MCF 10A (cell line): ENCODE measurements at regions not wholly inside any gene's neighbourhood (a gene's known extent, or its start where the extent isn't known, plus 50 kb on each side); places are given as distances from the start of the nearest gene placed in this dataset.

ENCODE experiments used
- BruUV-seq: library from RNA; stranded (reverse); fragments of 400-500 nt; replicated peaks from 2 replicates; lab custom pipeline; 2021; lab: Mats Ljungman, UMichigan
- CTCF ChIA-PET: fragments of 300-600 bp; sonication (Branson Sonifier 250); formaldehyde crosslinking; extraction: SDS; loops from one replicate; lab custom pipeline; 2021; ENCODE audit warnings: antibody characterized with exemption, inconsistent platforms; lab: Yijun Ruan, JAX
- POLR2A ChIA-PET: fragments of 300-600, 350-650 bp; sonication (Branson Sonifier 250); formaldehyde crosslinking; extraction: SDS; loops from one replicate; lab custom pipeline; 2020; ENCODE audit warnings: antibody characterized with exemption, inconsistent platforms; lab: Yijun Ruan, JAX
- DNase-seq: peaks from one replicate; pipeline ENCODE4 v3.0.0-alpha.2; 2018; ENCODE audit not compliant: unreplicated experiment
- H3K27ac Mint-ChIP-seq: one replicate; pipeline ENCODE4 v1.8.0; 2022; ENCODE audit warnings: mild to moderate bottlenecking, low read depth, mixed read lengths; ENCODE audit not compliant: unreplicated experiment
- H3K27me3 Mint-ChIP-seq: one replicate; pipeline ENCODE4 v1.8.0; 2022; ENCODE audit warnings: mixed read lengths; ENCODE audit not compliant: insufficient read depth, unreplicated experiment
- H3K36me3 Mint-ChIP-seq: one replicate; pipeline ENCODE4 v1.8.0; 2022; ENCODE audit warnings: mild to moderate bottlenecking, moderate library complexity, mixed read lengths; ENCODE audit not compliant: insufficient read depth, unreplicated experiment
- H3K4me1 Mint-ChIP-seq: one replicate; pipeline ENCODE4 v1.8.0; 2022; ENCODE audit warnings: mixed read lengths; ENCODE audit not compliant: insufficient read depth, unreplicated experiment
- H3K4me3 Mint-ChIP-seq: one replicate; pipeline ENCODE4 v1.8.0; 2022; ENCODE audit warnings: mild to moderate bottlenecking, moderate library complexity, mixed read lengths; ENCODE audit not compliant: unreplicated experiment
- H3K9me3 Mint-ChIP-seq: one replicate; pipeline ENCODE4 v1.8.0; 2022; ENCODE audit warnings: mixed read lengths; ENCODE audit not compliant: unreplicated experiment
- intact Hi-C: fragments of 100-400 bp; cut with micrococcal nuclease; formaldehyde crosslinking; loops from 2 replicates; pipeline ENCODE4 v1.14.1; 2022
- TF ChIP-seq, protein P1 (sequence below): fragments of 200-600 bp; IDR thresholded peaks from one replicate; pipeline ENCODE4 v1.8.0; 2022; ENCODE audit warnings: antibody characterized with exemption, mild to moderate bottlenecking; ENCODE audit not compliant: unreplicated experiment

DNA sequence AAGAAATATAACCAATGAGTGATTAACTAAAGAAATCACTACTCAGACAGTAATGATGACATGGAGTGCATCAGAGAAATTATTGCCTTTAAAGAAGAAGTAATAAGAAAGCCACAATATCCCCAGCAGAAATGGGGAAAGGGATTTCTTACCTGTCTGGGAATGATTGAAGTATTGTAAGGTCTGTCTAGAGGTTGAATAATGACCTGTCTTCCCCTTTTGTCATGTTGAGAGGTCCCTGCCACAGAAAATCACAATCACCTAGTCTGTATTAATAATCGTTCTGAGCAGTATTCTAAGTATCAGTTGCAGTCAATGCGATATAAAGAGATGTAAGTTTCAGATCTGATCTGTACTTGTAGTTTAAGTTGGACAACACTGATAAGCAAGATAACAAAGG lies 349.1 kb upstream of the TPK1 start:
- ChIA-PET POLR2A (no interaction called here), CTCF (no interaction called here)
- TF ChIP-seq, protein P1, sequence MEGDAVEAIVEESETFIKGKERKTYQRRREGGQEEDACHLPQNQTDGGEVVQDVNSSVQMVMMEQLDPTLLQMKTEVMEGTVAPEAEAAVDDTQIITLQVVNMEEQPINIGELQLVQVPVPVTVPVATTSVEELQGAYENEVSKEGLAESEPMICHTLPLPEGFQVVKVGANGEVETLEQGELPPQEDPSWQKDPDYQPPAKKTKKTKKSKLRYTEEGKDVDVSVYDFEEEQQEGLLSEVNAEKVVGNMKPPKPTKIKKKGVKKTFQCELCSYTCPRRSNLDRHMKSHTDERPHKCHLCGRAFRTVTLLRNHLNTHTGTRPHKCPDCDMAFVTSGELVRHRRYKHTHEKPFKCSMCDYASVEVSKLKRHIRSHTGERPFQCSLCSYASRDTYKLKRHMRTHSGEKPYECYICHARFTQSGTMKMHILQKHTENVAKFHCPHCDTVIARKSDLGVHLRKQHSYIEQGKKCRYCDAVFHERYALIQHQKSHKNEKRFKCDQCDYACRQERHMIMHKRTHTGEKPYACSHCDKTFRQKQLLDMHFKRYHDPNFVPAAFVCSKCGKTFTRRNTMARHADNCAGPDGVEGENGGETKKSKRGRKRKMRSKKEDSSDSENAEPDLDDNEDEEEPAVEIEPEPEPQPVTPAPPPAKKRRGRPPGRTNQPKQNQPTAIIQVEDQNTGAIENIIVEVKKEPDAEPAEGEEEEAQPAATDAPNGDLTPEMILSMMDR = no peak
- no peak overlapping the region for H3K4me3 Mint-ChIP-seq
- H3K4me1 Mint-ChIP-seq = peaks cover 17% of the 10 kb centered on the region
- H3K27me3 Mint-ChIP-seq = no peaks in the 10 kb centered on the region
- H3K36me3 Mint-ChIP-seq = no peaks in the 10 kb centered on the region
- DNase-seq = no peak
- H3K9me3 Mint-ChIP-seq = peaks cover 4% of the 10 kb centered on the region
- intact Hi-C loops = no loop called here
- no peak overlapping the region for H3K27ac Mint-ChIP-seq
- BruUV-seq = no TSS peak

DNA sequence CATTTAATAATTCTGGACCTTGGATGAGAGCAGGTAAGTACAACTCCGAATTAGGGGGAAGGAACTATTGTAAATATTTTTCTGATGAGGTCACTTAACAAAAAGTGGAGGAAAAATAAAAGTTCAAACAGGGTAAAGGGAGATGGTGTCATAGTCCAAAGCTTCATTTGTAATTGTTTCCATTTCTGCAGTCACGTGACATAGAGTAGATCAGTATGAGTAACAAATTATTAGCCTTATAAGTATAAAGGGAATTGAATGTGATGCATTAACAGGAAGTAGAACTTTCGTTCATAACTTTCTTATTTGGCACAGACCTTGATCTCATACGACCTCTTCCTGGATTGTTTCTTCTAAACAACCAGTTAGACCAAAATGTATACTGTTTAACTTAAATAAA lies 347.2 kb upstream of the TPK1 start:
- peaks cover 17% of the 10 kb centered on the region for H3K4me1 Mint-ChIP-seq
- TF ChIP-seq, protein P1 = no peak
- peaks cover 8% of the 10 kb centered on the region for H3K9me3 Mint-ChIP-seq
- no TSS peak for BruUV-seq
- no peaks in the 10 kb centered on the region for H3K27me3 Mint-ChIP-seq
- DNase-seq = no peak
- intact Hi-C loops = no loop called here
- no peaks in the 10 kb centered on the region for H3K36me3 Mint-ChIP-seq
- ChIA-PET CTCF (no interaction called here), POLR2A (no interaction called here)
- H3K27ac Mint-ChIP-seq = peak overlapping the region; percentile 17
- H3K4me3 Mint-ChIP-seq = peak overlapping the region; percentile 8

DNA sequence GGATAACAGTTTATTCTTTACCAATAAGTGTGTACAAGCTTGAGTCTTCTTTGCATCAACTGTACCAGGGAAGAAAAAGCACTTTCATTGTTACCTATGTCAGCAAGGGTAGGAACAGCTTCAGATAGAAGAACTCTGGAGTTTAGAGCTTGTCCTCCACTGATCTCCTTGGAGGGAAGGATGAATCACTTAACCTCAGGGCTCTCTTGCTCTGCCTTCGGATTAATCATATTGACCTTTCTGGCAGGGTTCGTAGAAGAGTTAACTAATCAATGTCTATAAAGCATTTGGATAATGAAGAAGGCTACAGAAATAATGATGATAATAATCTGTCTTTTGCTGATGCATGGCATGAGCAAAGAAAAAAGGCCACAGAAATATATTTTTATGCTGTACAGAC lies 339.5 kb upstream of the TPK1 start:
- BruUV-seq = no TSS peak
- CTCF ChIA-PET = interaction anchor here (0.7 to 1.5 kb wide), 4 partner anchors 10 to 915 kb away, joined by 3 to 6 read pairs (median 4); no protein-coding TSS in a partner anchor

DNA sequence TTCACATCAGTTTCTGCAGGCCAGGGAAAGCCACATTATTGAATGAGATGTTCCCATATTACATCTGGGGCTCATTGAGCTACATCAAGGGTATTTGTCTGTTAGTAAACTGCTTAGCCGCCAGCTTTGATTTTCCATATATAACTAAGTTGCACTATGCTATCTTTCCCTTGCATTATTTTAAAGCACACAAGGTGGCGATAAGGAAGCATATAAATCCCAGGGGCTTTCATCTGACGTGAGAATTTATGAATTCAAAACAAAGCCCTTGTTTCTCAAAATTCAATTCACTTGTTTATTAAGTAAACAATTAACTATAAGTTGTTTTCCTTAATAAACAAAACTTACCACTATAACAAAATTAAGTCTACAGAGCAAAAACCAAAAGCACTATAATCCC lies 334.1 kb upstream of the TPK1 start:
- peak; percentile 49 for DNase-seq
- no peaks in the 10 kb centered on the region for H3K9me3 Mint-ChIP-seq
- BruUV-seq = no TSS peak
- TF ChIP-seq, protein P1 = peak; percentile 43
- intact Hi-C loops = loop anchor here (1.0 to 5.0 kb wide), 4 partner anchors 133 to 920 kb away; no protein-coding TSS in a partner anchor
- ChIA-PET POLR2A (interaction anchor here (0.7 to 1.0 kb wide), 2 partner anchors 20 to 920 kb away, joined by 3 read pairs; no protein-coding TSS in a partner anchor), CTCF (interaction anchor here (0.6 to 6.5 kb wide), 14 partner anchors 10 to 1178 kb away, joined by 3 to 43 read pairs (median 3); no protein-coding TSS in a partner anchor)
- H3K4me3 Mint-ChIP-seq = no peak overlapping the region
- no peaks in the 10 kb centered on the region for H3K36me3 Mint-ChIP-seq
- peak overlapping the region; percentile 20 for H3K27ac Mint-ChIP-seq
- H3K27me3 Mint-ChIP-seq = no peaks in the 10 kb centered on the region
- H3K4me1 Mint-ChIP-seq = peaks cover 17% of the 10 kb centered on the region

More for the DNA sequence above, 339.5 kb upstream of the TPK1 start:
- Mint-ChIP-seq H3K27ac (no peak overlapping the region), H3K27me3 (no peaks in the 10 kb centered on the region), H3K36me3 (no peaks in the 10 kb centered on the region), H3K9me3 (peaks cover 14% of the 10 kb centered on the region), H3K4me3 (no peak overlapping the region), H3K4me1 (peaks cover 20% of the 10 kb centered on the region)
- intact Hi-C loops = no loop called here
- POLR2A ChIA-PET = interaction anchor here (0.6 to 3.0 kb wide), 3 partner anchors 37 to 944 kb away, joined by 3 to 10 read pairs (median 3); no protein-coding TSS in a partner anchor
- TF ChIP-seq, protein P1 = no peak
- DNase-seq = peak; percentile 38
